ENCODE measurements at regions not wholly inside any gene's neighbourhood (a gene's known extent, or its start where the extent isn't known, plus 50 kb on each side); places are given as distances from the start of the nearest gene placed in this dataset.

- no peaks in the 10 kb centered on the region for H3K36me3 ChIP-seq (ENCODE audit: control insufficient read depth, insufficient read depth, low read length)
- WGBS, 2 experiments (ENCODE audit: extremely low coverage in 2 of 2, insufficient read length in 1 of 2): 67% methylated on average over 6 of the region's 15 CpGs; no CpG with 5 or more reads in 1 of the 2 experiments
- no peak overlapping the region for H4K5ac ChIP-seq (ENCODE audit: low read depth, low read length)
- H2BK20ac ChIP-seq (ENCODE audit: low read depth, low read length): no peak overlapping the region
- H2AFZ ChIP-seq (replicated peaks; ENCODE audit: low read length, poor library complexity): no peak overlapping the region
- in situ Hi-C loops (cut with MboI; ENCODE audit: low sequenced_read_pairs): no loop called here
- H2BK15ac ChIP-seq (ENCODE audit: low read depth, low read length): no peak overlapping the region
- ChIA-PET CTCF (no interaction called here), POLR2A (ENCODE audit: unreplicated experiment) (no interaction called here)
- no peak overlapping the region for H2AK9ac ChIP-seq (replicated peaks; ENCODE audit: low read depth, low read length, poor library complexity)
- H4K8ac ChIP-seq (ENCODE audit: low read depth in 2 of 2, low read length in 2 of 2): no peak overlapping the region
- intact Hi-C loops (cut with micrococcal nuclease): no loop called here
- no peak for DNase-seq
- H3K4me2 ChIP-seq (ENCODE audit: low read depth, low read length): no peak overlapping the region
- H3K23ac ChIP-seq (ENCODE audit: low read depth, low read length): no peak overlapping the region
- TF ChIP-seq MAFK (IDR thresholded peaks at IDR 0.05; ENCODE audit: low read depth, low read length) (no peak), RCOR1 (IDR thresholded peaks at IDR 0.05; ENCODE audit: insufficient replicate concordance, low read length) (no peak), NFE2L2 (IDR thresholded peaks at IDR 0.05; ENCODE audit: low read depth, low read length) (no peak), BHLHE40 (IDR thresholded peaks at IDR 0.05; ENCODE audit: low read depth, low read length) (no peak), MAZ (IDR thresholded peaks at IDR 0.05; ENCODE audit: borderline replicate concordance, low read depth, low read length) (no peak), MXI1 (IDR thresholded peaks at IDR 0.05; ENCODE audit: borderline replicate concordance, low read depth, low read length) (no peak), POLR2A (IDR thresholded peaks at IDR 0.05; ENCODE audit: low read depth, low read length) (no peak), RFX5 (IDR thresholded peaks at IDR 0.05; ENCODE audit: low read depth, low read length) (no peak), FOS (IDR thresholded peaks at IDR 0.05; ENCODE audit: low read depth, low read length) (no peak), RAD21 (IDR thresholded peaks at IDR 0.05; ENCODE audit: low read length) (no peak), USF2 (IDR thresholded peaks at IDR 0.05; ENCODE audit: low read depth, low read length) (no peak)
- TF ChIP-seq, protein P1, sequence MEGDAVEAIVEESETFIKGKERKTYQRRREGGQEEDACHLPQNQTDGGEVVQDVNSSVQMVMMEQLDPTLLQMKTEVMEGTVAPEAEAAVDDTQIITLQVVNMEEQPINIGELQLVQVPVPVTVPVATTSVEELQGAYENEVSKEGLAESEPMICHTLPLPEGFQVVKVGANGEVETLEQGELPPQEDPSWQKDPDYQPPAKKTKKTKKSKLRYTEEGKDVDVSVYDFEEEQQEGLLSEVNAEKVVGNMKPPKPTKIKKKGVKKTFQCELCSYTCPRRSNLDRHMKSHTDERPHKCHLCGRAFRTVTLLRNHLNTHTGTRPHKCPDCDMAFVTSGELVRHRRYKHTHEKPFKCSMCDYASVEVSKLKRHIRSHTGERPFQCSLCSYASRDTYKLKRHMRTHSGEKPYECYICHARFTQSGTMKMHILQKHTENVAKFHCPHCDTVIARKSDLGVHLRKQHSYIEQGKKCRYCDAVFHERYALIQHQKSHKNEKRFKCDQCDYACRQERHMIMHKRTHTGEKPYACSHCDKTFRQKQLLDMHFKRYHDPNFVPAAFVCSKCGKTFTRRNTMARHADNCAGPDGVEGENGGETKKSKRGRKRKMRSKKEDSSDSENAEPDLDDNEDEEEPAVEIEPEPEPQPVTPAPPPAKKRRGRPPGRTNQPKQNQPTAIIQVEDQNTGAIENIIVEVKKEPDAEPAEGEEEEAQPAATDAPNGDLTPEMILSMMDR (conservative IDR thresholded peaks at IDR 0.05; ENCODE audit: low read depth, low read length): no peak
- H3K27ac ChIP-seq (ENCODE audit: insufficient read depth, low read length): no peak overlapping the region
- H3K4me3 ChIP-seq (ENCODE audit: insufficient read depth, low read depth, low read length): no peak overlapping the region
- H2BK120ac ChIP-seq (ENCODE audit: low read depth, low read length): no peak overlapping the region
- H3K56ac ChIP-seq (ENCODE audit: extremely low read depth, insufficient read depth, low read length): no peak overlapping the region
- no peak overlapping the region for H3K9ac ChIP-seq (ENCODE audit: low read depth, low read length)
- no TSS peak for BruUV-seq (replicated peaks)
- no peaks in the 10 kb centered on the region for H3K9me3 ChIP-seq (ENCODE audit: control insufficient read depth, insufficient read depth, low read length)
- no peak overlapping the region for H3K4ac ChIP-seq (ENCODE audit: low read depth, low read length)
- dilution Hi-C loops (cut with HindIII; ENCODE audit: low sequenced_read_pairs, unreplicated experiment): no loop called here
- peaks cover 2% of the 10 kb centered on the region; the same call in 1 of the 2 replicates for H3K9me1 ChIP-seq (ENCODE audit: insufficient read depth, low read length)
- H4K91ac ChIP-seq (ENCODE audit: insufficient read depth, low read depth, low read length): no peak overlapping the region
- peaks cover 5% of the 10 kb centered on the region; the same call in 1 of the 2 replicates for H3K4me1 ChIP-seq (ENCODE audit: control insufficient read depth, insufficient read depth, low read length)
- no peaks in the 10 kb centered on the region for H3K27me3 ChIP-seq (ENCODE audit: control insufficient read depth, insufficient read depth, low read length)
- peaks cover 56% of the 10 kb centered on the region for H4K20me1 ChIP-seq (ENCODE audit: insufficient read depth, low read length)
- H2BK5ac ChIP-seq (ENCODE audit: low read depth, low read length, poor library complexity, severe bottlenecking): no peak overlapping the region
- no peak overlapping the region for H3K14ac ChIP-seq (replicated peaks; ENCODE audit: low read depth, low read length)
- no peak overlapping the region for H2AK5ac ChIP-seq (ENCODE audit: low read depth, low read length)
- ATAC-seq (ENCODE audit: low read depth): no peak
- peaks cover 15 to 31% of the 10 kb centered on the region in 2 experiments; a peak in 2 of 4 replicates for H3K79me1 ChIP-seq (ENCODE audit: low read depth in 1 of 2, low read length in 2 of 2)
- no peak overlapping the region for H3K18ac ChIP-seq (ENCODE audit: low read depth, low read length)
Measured at GRCh38 chr16:85471469-85472431, 141.4 kb upstream of the GSE1 start.

Data from IMR-90 (cell line).